ENCODE measurements at regions not wholly inside any gene's neighbourhood (a gene's known extent, or its start where the extent isn't known, plus 50 kb on each side); places are given as distances from the start of the nearest gene placed in this dataset.

DNA sequence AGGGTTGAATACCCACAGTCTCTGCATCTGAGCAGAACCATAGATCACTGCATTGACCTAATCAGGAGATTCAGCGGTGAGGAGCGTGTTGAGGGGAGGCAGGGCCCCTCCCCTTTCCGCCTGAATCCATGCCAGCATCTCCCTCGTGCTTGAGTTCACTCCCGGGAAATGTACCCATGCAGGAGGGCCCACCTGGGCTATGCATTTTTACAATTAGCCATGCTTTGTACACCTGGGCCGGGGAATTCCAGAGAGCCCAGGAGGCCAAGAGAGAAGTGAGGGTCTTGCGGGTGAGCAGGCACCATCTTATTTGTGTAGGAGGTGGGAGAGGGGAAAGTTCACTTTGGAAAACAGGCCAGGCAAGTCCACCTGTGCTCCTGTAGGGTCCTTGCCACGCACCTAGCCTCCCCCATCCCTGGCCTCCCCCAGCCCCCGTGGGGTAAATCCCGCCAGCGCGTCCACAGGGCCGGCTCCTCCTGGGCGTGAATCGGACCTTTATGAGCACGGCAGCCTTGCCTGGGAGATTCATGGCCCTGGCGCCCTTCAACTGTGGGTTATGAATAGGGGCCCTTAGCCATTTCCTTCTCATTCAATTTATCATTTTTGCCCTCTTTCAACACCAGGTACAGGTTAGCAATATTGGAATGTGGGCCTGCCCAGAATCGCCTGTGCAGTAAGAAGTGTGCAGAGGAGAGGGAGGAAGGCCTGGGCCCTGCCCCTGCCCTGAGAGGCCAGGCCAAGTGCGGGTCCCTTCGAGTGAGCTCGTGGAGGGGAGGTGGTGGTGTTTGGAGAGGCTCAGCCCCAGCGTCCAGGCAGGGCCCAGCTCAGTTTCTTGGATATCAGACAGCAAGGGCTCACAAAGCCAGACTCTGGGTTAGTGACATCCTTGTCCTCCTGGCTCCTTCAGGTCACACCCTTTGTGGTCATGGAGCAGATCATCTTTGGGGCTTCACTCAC lies 84.4 kb upstream of the ACTRT2 start:
- ATAC-seq (peak in 3 of 4 donors; percentile 23 to 75 (median 40)), FAIRE-seq (no peak), DNase-seq (peak in 3 of 6 donors; percentile 32 to 53 (median 45))
- Histone ChIP-seq H3K4me1 (no peaks in the 10 kb centered on the region), H3K27ac (peak overlapping the region in 1 of 4 donors; percentile 5), H3K9me3 (no peaks in the 10 kb centered on the region), H3K36me3 (no peaks in the 10 kb centered on the region), H3K4me3 (no peak overlapping the region), H3K27me3 (no peaks in the 10 kb centered on the region)
- WGBS, 2 donors, result 51 to 56% methylated on average over 21 to 22 of the region's 22 CpGs
- TF ChIP-seq, protein P1, sequence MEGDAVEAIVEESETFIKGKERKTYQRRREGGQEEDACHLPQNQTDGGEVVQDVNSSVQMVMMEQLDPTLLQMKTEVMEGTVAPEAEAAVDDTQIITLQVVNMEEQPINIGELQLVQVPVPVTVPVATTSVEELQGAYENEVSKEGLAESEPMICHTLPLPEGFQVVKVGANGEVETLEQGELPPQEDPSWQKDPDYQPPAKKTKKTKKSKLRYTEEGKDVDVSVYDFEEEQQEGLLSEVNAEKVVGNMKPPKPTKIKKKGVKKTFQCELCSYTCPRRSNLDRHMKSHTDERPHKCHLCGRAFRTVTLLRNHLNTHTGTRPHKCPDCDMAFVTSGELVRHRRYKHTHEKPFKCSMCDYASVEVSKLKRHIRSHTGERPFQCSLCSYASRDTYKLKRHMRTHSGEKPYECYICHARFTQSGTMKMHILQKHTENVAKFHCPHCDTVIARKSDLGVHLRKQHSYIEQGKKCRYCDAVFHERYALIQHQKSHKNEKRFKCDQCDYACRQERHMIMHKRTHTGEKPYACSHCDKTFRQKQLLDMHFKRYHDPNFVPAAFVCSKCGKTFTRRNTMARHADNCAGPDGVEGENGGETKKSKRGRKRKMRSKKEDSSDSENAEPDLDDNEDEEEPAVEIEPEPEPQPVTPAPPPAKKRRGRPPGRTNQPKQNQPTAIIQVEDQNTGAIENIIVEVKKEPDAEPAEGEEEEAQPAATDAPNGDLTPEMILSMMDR (IDR thresholded peaks at IDR 0.05), result no peak
- intact Hi-C loops (cut with DNase I), result no loop called here

DNA sequence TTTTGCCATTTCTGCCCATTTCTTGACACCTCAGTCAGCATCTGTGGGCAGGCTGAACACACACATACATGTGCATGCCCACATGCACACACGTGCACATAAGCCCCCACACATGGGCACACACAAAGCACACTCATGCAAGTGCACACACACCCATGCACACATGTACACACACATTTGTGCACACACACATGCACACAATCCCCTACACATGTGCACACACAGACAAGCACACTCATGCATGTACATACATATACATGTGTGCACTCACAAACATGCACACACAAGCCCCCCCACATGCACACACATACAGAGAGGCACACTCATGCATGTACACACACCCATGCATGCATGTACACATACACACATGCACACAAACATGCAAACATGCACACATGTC lies 83.5 kb upstream of the ACTRT2 start:
- no peak for ATAC-seq
- H3K4me1 ChIP-seq, result no peaks in the 10 kb centered on the region
- H3K4me3 ChIP-seq, result no peak overlapping the region
- no peaks in the 10 kb centered on the region for H3K9me3 ChIP-seq
- no peaks in the 10 kb centered on the region for H3K27me3 ChIP-seq
- TF ChIP-seq, protein P1 (IDR thresholded peaks at IDR 0.05), result no peak
- H3K36me3 ChIP-seq, result no peaks in the 10 kb centered on the region
- 26 to 70% methylated on average over 1 of the region's 1 CpG for WGBS, 2 donors
- no peak overlapping the region for H3K27ac ChIP-seq
- no peak for FAIRE-seq
- peak in 1 of 6 donors; percentile 11 for DNase-seq
- intact Hi-C loops (cut with DNase I), result no loop called here

DNA sequence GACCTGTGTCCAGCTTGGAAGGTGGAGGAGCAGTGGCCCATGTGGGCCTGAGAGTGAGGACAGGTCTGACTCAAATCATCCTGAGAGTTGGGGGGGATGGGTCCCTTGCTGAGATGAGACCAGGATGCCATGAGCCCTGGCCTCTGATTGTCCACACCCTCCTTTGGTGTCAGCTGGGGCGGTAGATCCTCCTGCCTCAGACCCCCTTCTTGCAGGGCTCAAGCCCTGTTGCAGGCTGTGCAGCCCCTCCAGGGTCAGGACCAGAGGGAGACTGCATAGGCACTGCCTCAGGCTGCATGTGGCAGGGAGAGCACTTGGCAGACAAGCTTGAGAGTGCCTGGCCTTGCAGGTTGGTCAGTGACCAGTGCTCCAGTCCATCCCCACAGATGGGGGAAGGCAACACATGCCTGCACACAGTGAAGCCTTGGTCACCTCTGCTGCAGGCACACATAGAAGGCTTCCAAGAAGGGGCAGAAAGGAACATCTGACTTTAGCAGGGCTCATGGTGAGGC lies 82.2 kb upstream of the ACTRT2 start:
- intact Hi-C loops (cut with DNase I), result no loop called here
- no peak for FAIRE-seq
- no peak overlapping the region for H3K27ac ChIP-seq
- no peaks in the 10 kb centered on the region for H3K27me3 ChIP-seq
- H3K4me1 ChIP-seq, result no peaks in the 10 kb centered on the region
- 77 to 86% methylated on average over 1 of the region's 1 CpG for WGBS, 2 donors
- H3K9me3 ChIP-seq, result no peaks in the 10 kb centered on the region
- H3K36me3 ChIP-seq, result no peaks in the 10 kb centered on the region
- peak in 3 of 6 donors; percentile 6 to 26 (median 16) for DNase-seq
- TF ChIP-seq, protein P1 (IDR thresholded peaks at IDR 0.05), result no peak
- ATAC-seq, result no peak
- no peak overlapping the region for H3K4me3 ChIP-seq

DNA sequence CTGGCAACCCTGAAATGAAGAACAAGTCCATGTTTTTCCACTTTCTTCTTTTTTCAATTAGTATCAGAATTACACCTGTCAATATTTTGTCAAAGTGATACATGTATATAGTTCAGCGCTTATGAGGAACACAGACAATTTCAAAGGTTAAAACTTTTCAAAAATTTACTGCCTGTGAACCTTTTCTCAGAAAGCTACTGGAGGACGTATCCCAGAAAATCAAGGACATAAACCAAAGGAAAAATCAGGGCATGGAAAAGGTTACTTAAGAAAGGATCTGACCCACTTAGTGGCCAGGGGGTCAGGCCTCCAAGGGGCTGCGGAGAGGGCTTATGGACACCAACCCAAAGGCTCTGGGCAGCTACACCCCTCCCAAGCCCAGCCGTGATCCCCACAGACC lies 81.1 kb upstream of the ACTRT2 start:
- no peaks in the 10 kb centered on the region for H3K9me3 ChIP-seq
- H3K4me3 ChIP-seq, result no peak overlapping the region
- H3K27ac ChIP-seq, result no peak overlapping the region
- intact Hi-C loops (cut with DNase I), result loop anchor here in 1 of 3 donors (2.0 kb wide), 1 partner anchor 21 kb away; no protein-coding TSS in a partner anchor
- no peak for FAIRE-seq
- H3K36me3 ChIP-seq, result no peaks in the 10 kb centered on the region
- no peaks in the 10 kb centered on the region for H3K4me1 ChIP-seq
- WGBS, 2 donors, result 84 to 86% methylated on average over 4 of the region's 4 CpGs
- no peaks in the 10 kb centered on the region for H3K27me3 ChIP-seq
- ATAC-seq, result no peak
- DNase-seq, result peak in 1 of 6 donors; percentile 0
- TF ChIP-seq, protein P1 (IDR thresholded peaks at IDR 0.05), result no peak

Measured in pancreas (tissue), 10 donors.